GM12865 (cell line): ENCODE measurements at regions not wholly inside any gene's neighbourhood (a gene's known extent, or its start where the extent isn't known, plus 50 kb on each side); places are given as distances from the start of the nearest gene placed in this dataset.
"Not testable (repeated sequence)": the region's sequence is repeated elsewhere in the genome, so short reads cannot be mapped to it uniquely, and the experiment has no call there.

Experiments
- DNase-seq: peaks from one replicate; pipeline ENCODE4 v3.0.0; 2010; ENCODE audit warnings: low read depth
- H3K4me3 ChIP-seq: 2 replicates; pipeline ENCODE4 v1.5.1; 2011; ENCODE audit warnings: mild to moderate bottlenecking, low read depth, low read length, control low read depth
- CTCF ChIP-seq: IDR thresholded peaks from 2 replicates; pipeline ENCODE4 v1.5.1; 2011; ENCODE audit warnings: low read length, control low read depth, low read depth, inconsistent platforms; ENCODE audit not compliant: insufficient read depth; ENCODE audit errors: missing control alignments

GRCh38 chr2:18046017-18046416 lies 167.6 kb downstream of the KCNS3 start:
- H3K4me3 ChIP-seq = no peak overlapping the region
- TF ChIP-seq CTCF = no peak
- DNase-seq = no peak

GRCh38 chr2:18045230-18045629 lies 166.8 kb downstream of the KCNS3 start:
- TF ChIP-seq CTCF = no peak
- H3K4me3 ChIP-seq = no peak overlapping the region
- DNase-seq = no peak

GRCh38 chr2:18017381-18017780 lies 138.9 kb downstream of the KCNS3 start:
- not testable (repeated sequence) for H3K4me3 ChIP-seq, DNase-seq

- H3K4me3 ChIP-seq = no peak overlapping the region
- no peak for TF ChIP-seq CTCF
- no peak for DNase-seq
These were observed 131.4 kb downstream of the KCNS3 start for GRCh38 chr2:18009891-18010290.

GRCh38 chr2:18005411-18005810 lies 126.9 kb downstream of the KCNS3 start:
- DNase-seq = no peak
- TF ChIP-seq CTCF = no peak
- no peak overlapping the region for H3K4me3 ChIP-seq

GRCh38 chr2:18001671-18002070 lies 123.2 kb downstream of the KCNS3 start:
- DNase-seq = no peak
- no peak overlapping the region for H3K4me3 ChIP-seq
- TF ChIP-seq CTCF = peak; percentile 15

GRCh38 chr2:17996978-17997377 lies 118.5 kb downstream of the KCNS3 start:
- TF ChIP-seq CTCF = no peak
- H3K4me3 ChIP-seq = no peak overlapping the region
- DNase-seq = no peak
